ENCODE measurements at regions not wholly inside any gene's neighbourhood (a gene's known extent, or its start where the extent isn't known, plus 50 kb on each side); places are given as distances from the start of the nearest gene placed in this dataset.

DNA sequence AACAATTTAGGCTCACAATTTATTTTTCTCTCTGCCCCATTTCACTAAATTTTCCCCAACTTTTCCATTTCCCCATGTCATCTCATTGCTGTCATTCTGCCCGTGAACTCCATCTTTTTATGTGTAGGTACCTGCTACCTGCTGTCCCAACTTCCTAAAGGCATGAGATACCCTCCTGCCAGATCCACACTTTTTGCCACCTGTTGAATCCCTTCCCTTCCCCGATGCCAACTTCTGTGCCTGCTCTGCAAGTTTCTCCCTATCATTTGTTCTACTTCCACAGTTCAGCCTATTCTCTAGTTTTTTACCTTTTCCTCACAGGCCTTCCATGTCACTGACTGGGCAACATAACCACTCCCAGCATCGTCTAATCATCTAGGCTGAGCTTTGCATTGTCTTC is 607.5 kb upstream of the KLF12 start:
- H4K20me1 ChIP-seq (ENCODE audit: control insufficient read depth, extremely low read depth, insufficient read depth, low read length), result no peaks in the 10 kb centered on the region
- H2AFZ ChIP-seq (ENCODE audit: low read length), result no peak overlapping the region
- TF ChIP-seq, protein P1, sequence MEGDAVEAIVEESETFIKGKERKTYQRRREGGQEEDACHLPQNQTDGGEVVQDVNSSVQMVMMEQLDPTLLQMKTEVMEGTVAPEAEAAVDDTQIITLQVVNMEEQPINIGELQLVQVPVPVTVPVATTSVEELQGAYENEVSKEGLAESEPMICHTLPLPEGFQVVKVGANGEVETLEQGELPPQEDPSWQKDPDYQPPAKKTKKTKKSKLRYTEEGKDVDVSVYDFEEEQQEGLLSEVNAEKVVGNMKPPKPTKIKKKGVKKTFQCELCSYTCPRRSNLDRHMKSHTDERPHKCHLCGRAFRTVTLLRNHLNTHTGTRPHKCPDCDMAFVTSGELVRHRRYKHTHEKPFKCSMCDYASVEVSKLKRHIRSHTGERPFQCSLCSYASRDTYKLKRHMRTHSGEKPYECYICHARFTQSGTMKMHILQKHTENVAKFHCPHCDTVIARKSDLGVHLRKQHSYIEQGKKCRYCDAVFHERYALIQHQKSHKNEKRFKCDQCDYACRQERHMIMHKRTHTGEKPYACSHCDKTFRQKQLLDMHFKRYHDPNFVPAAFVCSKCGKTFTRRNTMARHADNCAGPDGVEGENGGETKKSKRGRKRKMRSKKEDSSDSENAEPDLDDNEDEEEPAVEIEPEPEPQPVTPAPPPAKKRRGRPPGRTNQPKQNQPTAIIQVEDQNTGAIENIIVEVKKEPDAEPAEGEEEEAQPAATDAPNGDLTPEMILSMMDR (conservative IDR thresholded peaks at IDR 0.05 in 1 of 2, IDR thresholded peaks at IDR 0.05 in 1 of 2; ENCODE audit: low read depth in 1 of 2, low read length in 2 of 2), result no peak
- TF ChIP-seq EZH2 (IDR thresholded peaks at IDR 0.05; ENCODE audit: low read length, missing control alignments), result no peak
- H3K27me3 ChIP-seq (ENCODE audit: control insufficient read depth, insufficient read depth, low read length), result no peaks in the 10 kb centered on the region
- H3K9ac ChIP-seq (ENCODE audit: insufficient read depth, low read length), result no peak overlapping the region
- H3K4me2 ChIP-seq (ENCODE audit: extremely low read depth, insufficient read depth, low read length), result no peak overlapping the region
- no peak overlapping the region for H3K27ac ChIP-seq (ENCODE audit: insufficient read depth, low read length)
- H3K9me3 ChIP-seq (ENCODE audit: control insufficient read depth, insufficient read depth, low read depth, low read length), result no peaks in the 10 kb centered on the region
- no peak overlapping the region for H3K4me3 ChIP-seq (replicated peaks in 1 of 4; ENCODE audit: control extremely low read depth in 1 of 4, insufficient read depth in 1 of 4, low read depth in 3 of 4, low read length in 4 of 4)
- no peaks in the 10 kb centered on the region for H3K4me1 ChIP-seq (ENCODE audit: control insufficient read depth, extremely low read depth, insufficient read depth, low read length)
- no peaks in the 10 kb centered on the region for H3K36me3 ChIP-seq (ENCODE audit: control insufficient read depth, insufficient read depth, low read length)
- no peak for DNase-seq (ENCODE audit: low read depth in 2 of 2)
- no peaks in the 10 kb centered on the region for H3K79me2 ChIP-seq (ENCODE audit: control insufficient read depth, insufficient read depth, low read length)

DNA sequence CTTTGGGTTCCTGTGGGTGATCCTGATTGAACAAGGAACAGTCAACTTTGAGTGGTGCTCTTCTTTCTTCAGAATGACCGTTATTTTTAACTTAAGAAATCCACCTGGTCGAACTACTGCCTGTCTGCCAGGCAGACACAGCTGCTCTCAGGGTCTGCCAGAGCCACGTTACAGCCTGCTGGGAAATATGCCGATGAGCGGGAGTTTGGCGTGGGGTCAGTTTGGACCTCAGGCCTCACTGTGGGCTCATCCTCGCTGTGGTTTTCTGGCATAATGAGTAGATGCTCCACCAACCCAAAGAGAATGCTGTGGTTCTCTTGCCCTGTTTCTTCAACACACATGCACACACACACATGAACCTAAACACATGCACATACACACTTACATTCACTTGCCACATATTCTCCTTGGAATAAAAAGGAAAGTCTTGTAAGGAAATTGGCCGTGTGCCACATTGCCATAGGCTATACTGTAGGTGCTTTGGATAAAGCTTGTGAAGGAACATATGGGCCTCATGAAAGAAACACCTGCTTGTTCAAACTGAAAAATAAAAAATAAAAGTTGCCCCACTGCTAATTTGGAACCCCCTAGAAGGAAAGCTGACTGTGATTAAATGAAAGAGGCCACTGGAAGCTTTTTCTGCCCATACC is 598.7 kb upstream of the KLF12 start:
- no peaks in the 10 kb centered on the region for H3K4me1 ChIP-seq (ENCODE audit: control insufficient read depth, extremely low read depth, insufficient read depth, low read length)
- H4K20me1 ChIP-seq (ENCODE audit: control insufficient read depth, extremely low read depth, insufficient read depth, low read length), result no peaks in the 10 kb centered on the region
- no peaks in the 10 kb centered on the region for H3K79me2 ChIP-seq (ENCODE audit: control insufficient read depth, insufficient read depth, low read length)
- H3K9ac ChIP-seq (ENCODE audit: insufficient read depth, low read length), result no peak overlapping the region
- H2AFZ ChIP-seq (ENCODE audit: low read length), result no peak overlapping the region
- H3K4me3 ChIP-seq (replicated peaks in 1 of 4; ENCODE audit: control extremely low read depth in 1 of 4, insufficient read depth in 1 of 4, low read depth in 3 of 4, low read length in 4 of 4), result no peak overlapping the region
- H3K36me3 ChIP-seq (ENCODE audit: control insufficient read depth, insufficient read depth, low read length), result no peaks in the 10 kb centered on the region
- no peaks in the 10 kb centered on the region for H3K9me3 ChIP-seq (ENCODE audit: control insufficient read depth, insufficient read depth, low read depth, low read length)
- H3K27me3 ChIP-seq (ENCODE audit: control insufficient read depth, insufficient read depth, low read length), result no peaks in the 10 kb centered on the region
- TF ChIP-seq, protein P1 (conservative IDR thresholded peaks at IDR 0.05 in 1 of 2, IDR thresholded peaks at IDR 0.05 in 1 of 2; ENCODE audit: low read depth in 1 of 2, low read length in 2 of 2), result no peak
- no peak for TF ChIP-seq EZH2 (IDR thresholded peaks at IDR 0.05; ENCODE audit: low read length, missing control alignments)
- no peak overlapping the region for H3K4me2 ChIP-seq (ENCODE audit: extremely low read depth, insufficient read depth, low read length)
- H3K27ac ChIP-seq (ENCODE audit: insufficient read depth, low read length), result no peak overlapping the region
- no peak for DNase-seq (ENCODE audit: low read depth in 2 of 2)

DNA sequence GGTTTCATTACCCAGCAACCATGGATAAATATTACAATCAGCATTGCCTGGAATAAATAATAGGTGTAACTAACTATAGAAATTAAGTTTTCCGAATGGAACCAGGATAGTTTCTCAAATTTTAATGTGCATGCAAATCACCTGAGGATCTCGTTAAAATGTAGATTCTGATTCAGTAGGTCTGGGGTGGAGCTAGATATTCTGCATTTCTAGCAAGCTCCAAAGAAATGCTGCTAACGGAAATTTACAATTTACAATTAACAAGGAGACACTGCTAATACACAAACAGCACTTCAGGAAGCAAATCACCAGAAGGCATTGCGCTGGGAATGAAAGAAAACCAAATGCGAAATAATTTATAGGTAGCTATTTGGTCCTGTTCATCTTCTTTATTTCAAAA is 597.5 kb upstream of the KLF12 start:
- Histone ChIP-seq H4K20me1 (ENCODE audit: control insufficient read depth, extremely low read depth, insufficient read depth, low read length) (no peaks in the 10 kb centered on the region), H3K4me3 (replicated peaks in 1 of 4; ENCODE audit: control extremely low read depth in 1 of 4, insufficient read depth in 1 of 4, low read depth in 3 of 4, low read length in 4 of 4) (no peak overlapping the region), H3K36me3 (ENCODE audit: control insufficient read depth, insufficient read depth, low read length) (no peaks in the 10 kb centered on the region), H3K79me2 (ENCODE audit: control insufficient read depth, insufficient read depth, low read length) (no peaks in the 10 kb centered on the region), H3K4me1 (ENCODE audit: control insufficient read depth, extremely low read depth, insufficient read depth, low read length) (no peaks in the 10 kb centered on the region), H3K4me2 (ENCODE audit: extremely low read depth, insufficient read depth, low read length) (no peak overlapping the region), H3K27ac (ENCODE audit: insufficient read depth, low read length) (no peak overlapping the region), H3K9me3 (ENCODE audit: control insufficient read depth, insufficient read depth, low read depth, low read length) (no peaks in the 10 kb centered on the region), H2AFZ (ENCODE audit: low read length) (no peak overlapping the region), H3K9ac (ENCODE audit: insufficient read depth, low read length) (no peak overlapping the region), H3K27me3 (ENCODE audit: control insufficient read depth, insufficient read depth, low read length) (no peaks in the 10 kb centered on the region)
- no peak for TF ChIP-seq EZH2 (IDR thresholded peaks at IDR 0.05; ENCODE audit: low read length, missing control alignments)
- TF ChIP-seq, protein P1 (conservative IDR thresholded peaks at IDR 0.05 in 1 of 2, IDR thresholded peaks at IDR 0.05 in 1 of 2; ENCODE audit: low read depth in 1 of 2, low read length in 2 of 2), result no peak
- no peak for DNase-seq (ENCODE audit: low read depth in 2 of 2)

Measured in fibroblast of lung (primary cell).